ENCODE measurements at regions not wholly inside any gene's neighbourhood (a gene's known extent, or its start where the extent isn't known, plus 50 kb on each side); places are given as distances from the start of the nearest gene placed in this dataset.

DNA sequence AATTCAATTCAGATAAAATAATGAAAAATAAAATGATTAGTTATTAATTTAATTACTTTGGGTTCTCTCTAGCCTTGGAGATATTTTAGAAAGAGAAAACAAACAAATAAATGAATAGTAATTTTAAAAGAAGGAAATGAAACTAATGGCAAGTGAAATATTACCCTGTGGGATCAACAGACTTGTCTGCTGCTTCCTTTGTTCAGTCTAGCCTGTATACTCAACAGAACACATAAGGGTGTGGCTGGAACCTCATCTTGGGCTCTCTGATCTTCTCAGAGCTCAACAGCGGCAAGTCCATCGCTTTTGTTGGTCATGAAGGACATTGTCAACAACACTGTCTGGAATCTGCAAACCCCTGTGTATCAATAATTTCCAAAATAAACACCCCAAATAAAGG lies 904.9 kb downstream of the IPMK start:
- TF ChIP-seq ZFX (IDR thresholded peaks at IDR 0.05; ENCODE audit: borderline replicate concordance), result no peak
- TF ChIP-seq, protein P1, sequence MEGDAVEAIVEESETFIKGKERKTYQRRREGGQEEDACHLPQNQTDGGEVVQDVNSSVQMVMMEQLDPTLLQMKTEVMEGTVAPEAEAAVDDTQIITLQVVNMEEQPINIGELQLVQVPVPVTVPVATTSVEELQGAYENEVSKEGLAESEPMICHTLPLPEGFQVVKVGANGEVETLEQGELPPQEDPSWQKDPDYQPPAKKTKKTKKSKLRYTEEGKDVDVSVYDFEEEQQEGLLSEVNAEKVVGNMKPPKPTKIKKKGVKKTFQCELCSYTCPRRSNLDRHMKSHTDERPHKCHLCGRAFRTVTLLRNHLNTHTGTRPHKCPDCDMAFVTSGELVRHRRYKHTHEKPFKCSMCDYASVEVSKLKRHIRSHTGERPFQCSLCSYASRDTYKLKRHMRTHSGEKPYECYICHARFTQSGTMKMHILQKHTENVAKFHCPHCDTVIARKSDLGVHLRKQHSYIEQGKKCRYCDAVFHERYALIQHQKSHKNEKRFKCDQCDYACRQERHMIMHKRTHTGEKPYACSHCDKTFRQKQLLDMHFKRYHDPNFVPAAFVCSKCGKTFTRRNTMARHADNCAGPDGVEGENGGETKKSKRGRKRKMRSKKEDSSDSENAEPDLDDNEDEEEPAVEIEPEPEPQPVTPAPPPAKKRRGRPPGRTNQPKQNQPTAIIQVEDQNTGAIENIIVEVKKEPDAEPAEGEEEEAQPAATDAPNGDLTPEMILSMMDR (IDR thresholded peaks at IDR 0.05), result no peak

Data from 22Rv1 (cell line).